HepG2 (cell line): ENCODE measurements at regions not wholly inside any gene's neighbourhood (a gene's known extent, or its start where the extent isn't known, plus 50 kb on each side); places are given as distances from the start of the nearest gene placed in this dataset.

Experiments used
- ATAC-seq: fragments of 200-7000 bp; cut with Tn5 transposase; 3 replicates; pipeline ENCODE4 v1.9.1; 2020; ENCODE audit warnings: mild to moderate bottlenecking, moderate library complexity
- BruUV-seq: library from RNA; stranded (reverse); fragments of 400-500 nt; replicated peaks from 2 replicates; lab custom pipeline; 2021; lab: Mats Ljungman, UMichigan
- CTCF ChIA-PET: fragments of 300-600 bp; formaldehyde crosslinking; extraction: SDS; loops from one replicate; lab custom pipeline; 2021; ENCODE audit warnings: low total read pairs, inconsistent platforms, low intra/inter-chr PET ratio; lab: Yijun Ruan, JAX
- POLR2A ChIA-PET: fragments of 350-600 bp; sonication (Branson Sonifier 250); formaldehyde crosslinking; loops from one replicate; lab custom pipeline; 2020; ENCODE audit warnings: antibody characterized with exemption, inconsistent platforms; lab: Yijun Ruan, JAX
- DNase-seq: peaks from one replicate; pipeline ENCODE4 v3.0.0-alpha.2; 2015; ENCODE audit warnings: low spot score
- FAIRE-seq: peaks from 3 replicates; lab custom pipeline; 2011; peaks lifted over from hg19 to GRCh38; lab: Jason Lieb, UNC
- H2AFZ ChIP-seq: one replicate; pipeline ENCODE4 v1.6.1; 2011; ENCODE audit warnings: low read length, inconsistent platforms
- H3K27ac ChIP-seq: fragments of 300-600 bp; 3 replicates; pipeline ENCODE4 v1.8.0; 2011; ENCODE audit warnings: mixed run types, mild to moderate bottlenecking, mixed read lengths, low read length, inconsistent platforms; ENCODE audit not compliant: insufficient read depth; ENCODE audit errors: extremely low read length
- H3K27me3 ChIP-seq, 2 experiments: fragments of 200-600 bp in 1 of 2; 2 replicates in 1 of 2; 3 replicates in 1 of 2; pipeline versions ENCODE4 v1.6.0 to v1.8.0; 2011; ENCODE audit warnings: low read length in 2 of 2, mild to moderate bottlenecking in 2 of 2, moderate library complexity in 2 of 2, inconsistent platforms in 1 of 2; ENCODE audit not compliant: insufficient read depth in 2 of 2, control insufficient read depth in 1 of 2
- H3K36me3 ChIP-seq, 2 experiments: fragments of 200-600 bp in 1 of 2; replicated peaks in 1 of 2; 2 replicates in 1 of 2; 3 replicates in 1 of 2; pipeline versions ENCODE4 v1.5.1 to v1.8.0; 2011; ENCODE audit warnings: low read length in 2 of 2, inconsistent platforms in 1 of 2; ENCODE audit not compliant: insufficient read depth in 2 of 2, control insufficient read depth in 1 of 2
- H3K4me1 ChIP-seq: 2 replicates; pipeline ENCODE4 v1.5.1; 2012; ENCODE audit warnings: low read length, inconsistent platforms; ENCODE audit not compliant: insufficient read depth
- H3K4me2 ChIP-seq: 2 replicates; pipeline ENCODE4 v1.6.0; 2011; ENCODE audit warnings: low read depth, low read length, inconsistent platforms
- H3K4me3 ChIP-seq, 3 experiments: fragments of 200-600 bp in 1 of 3; sonication (generic), shearing (Covaris generic) in 1 of 3; replicated peaks in 1 of 3; 2 replicates each; pipeline ENCODE4 v1.5.1; 2011 to 2016; ENCODE audit warnings: low read length in 3 of 3, inconsistent platforms in 2 of 3, low read depth in 2 of 3, mild to moderate bottlenecking in 2 of 3, control low read depth in 1 of 3, mixed read lengths in 1 of 3; ENCODE audit not compliant: insufficient read depth in 1 of 3
- H3K79me2 ChIP-seq: one replicate; pipeline ENCODE4 v1.6.1; 2011; ENCODE audit warnings: low read length, inconsistent platforms; ENCODE audit not compliant: insufficient read depth
- H3K9ac ChIP-seq: 2 replicates; pipeline ENCODE4 v1.6.0; 2011; ENCODE audit warnings: mild to moderate bottlenecking, low read depth, low read length, inconsistent platforms; ENCODE audit not compliant: insufficient read depth
- H3K9me3 ChIP-seq: 2 replicates; pipeline ENCODE4 v1.5.1; 2012; ENCODE audit warnings: mild to moderate bottlenecking, low read length
- H4K20me1 ChIP-seq: 2 replicates; pipeline ENCODE4 v1.6.0; 2011; ENCODE audit warnings: inconsistent platforms, mild to moderate bottlenecking, low read length, moderate library complexity; ENCODE audit not compliant: insufficient read depth
- MIXL1 ChIP-seq: IDR thresholded peaks from 2 replicates; pipeline ENCODE4 v1.6.1; 2016
- ZBTB7B ChIP-seq: sonication (generic); formaldehyde crosslinking; IDR thresholded peaks from 2 replicates; pipeline ENCODE4 v1.4.0; 2020; ENCODE audit warnings: missing genetic modification reagents
- ZNF20 ChIP-seq: sonication (generic); formaldehyde crosslinking; IDR thresholded peaks from 2 replicates; pipeline ENCODE4 v1.4.0; 2020; ENCODE audit warnings: mild to moderate bottlenecking, moderate library complexity, missing genetic modification reagents
- WGBS: methylation state at CpG from one replicate; pipeline ENCODE4 v1.1.6; 2017; ENCODE audit warnings: low lambda C conversion rate; 5-methylcytosine and 5-hydroxymethylcytosine counted together
- in situ Hi-C: cut with HindIII; loops from 2 replicates; pipeline ENCODE4 v1.10.0; 2017; ENCODE audit warnings: low pct_unique_long_range_greater_than_20kb; ENCODE audit not compliant: extremely low pct_ligation_motif_present
- intact Hi-C: fragments of 100-400 bp; cut with micrococcal nuclease; formaldehyde crosslinking; loops from one replicate; pipeline ENCODE4 v1.10.0; 2022; ENCODE audit not compliant: unreplicated experiment
- TF ChIP-seq, protein P1 (sequence below): IDR thresholded peaks from 2 replicates; pipeline ENCODE4 v1.6.1; 2016; ENCODE audit warnings: missing biosample characterization, missing genetic modification reagents, low read depth
- TF ChIP-seq, protein P2 (sequence below), 2 experiments: sonication (generic) in 1 of 2; formaldehyde crosslinking in 1 of 2; IDR thresholded peaks; 2 replicates each; pipeline versions ENCODE4 v1.4.0 to v1.6.1; 2016 to 2020; ENCODE audit warnings: borderline replicate concordance in 1 of 2, low read depth in 1 of 2, mild to moderate bottlenecking in 1 of 2, missing genetic modification reagents in 1 of 2
- TF ChIP-seq, protein P3 (sequence below): sonication (generic); formaldehyde crosslinking; IDR thresholded peaks from 2 replicates; pipeline ENCODE4 v1.5.1; 2020; ENCODE audit warnings: mild to moderate bottlenecking, missing genetic modification reagents, borderline replicate concordance

DNA sequence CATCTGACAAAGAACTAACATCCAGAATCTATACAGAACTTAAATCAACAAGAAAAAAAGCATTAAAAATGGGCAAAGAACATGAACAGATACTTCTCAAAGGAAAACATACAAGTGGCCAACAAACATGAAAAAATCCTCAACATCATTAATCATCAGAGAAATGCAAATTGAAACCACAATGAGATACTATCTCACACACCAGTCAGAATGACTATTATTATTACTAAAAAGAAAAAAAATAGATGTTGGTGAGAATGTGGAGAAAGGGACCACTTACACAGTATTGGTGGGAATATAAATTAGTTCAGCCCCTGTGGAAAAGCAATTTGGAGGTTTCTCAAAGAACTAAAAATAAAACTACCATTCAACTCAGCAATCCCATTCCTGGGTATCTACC is 89.1 kb upstream of the ADO start (continued):
- no peak for TF ChIP-seq ZNF20 (CRISPR knock-in tag)
- TF ChIP-seq, protein P1, sequence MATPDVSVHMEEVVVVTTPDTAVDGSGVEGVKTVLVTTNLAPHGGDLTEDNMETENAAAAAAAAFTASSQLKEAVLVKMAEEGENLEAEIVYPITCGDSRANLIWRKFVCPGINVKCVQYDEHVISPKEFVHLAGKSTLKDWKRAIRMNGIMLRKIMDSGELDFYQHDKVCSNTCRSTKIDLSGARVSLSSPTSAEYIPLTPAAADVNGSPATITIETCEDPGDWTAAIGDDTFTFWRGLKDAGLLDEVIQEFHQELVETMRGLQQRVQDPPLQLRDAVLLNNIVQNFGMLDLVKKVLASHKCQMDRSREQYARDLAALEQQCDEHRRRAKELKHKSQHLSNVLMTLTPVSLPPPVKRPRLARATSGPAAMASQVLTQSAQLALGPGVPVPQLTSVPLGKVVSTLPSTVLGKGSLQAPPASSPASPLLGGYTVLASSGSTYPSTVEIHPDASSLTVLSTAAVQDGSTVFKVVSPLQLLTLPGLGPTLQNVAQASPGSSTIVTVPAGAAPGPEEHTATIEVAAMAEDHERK (CRISPR knock-in tag), result no peak
- TF ChIP-seq ZBTB7B (CRISPR knock-in tag), result no peak

DNA sequence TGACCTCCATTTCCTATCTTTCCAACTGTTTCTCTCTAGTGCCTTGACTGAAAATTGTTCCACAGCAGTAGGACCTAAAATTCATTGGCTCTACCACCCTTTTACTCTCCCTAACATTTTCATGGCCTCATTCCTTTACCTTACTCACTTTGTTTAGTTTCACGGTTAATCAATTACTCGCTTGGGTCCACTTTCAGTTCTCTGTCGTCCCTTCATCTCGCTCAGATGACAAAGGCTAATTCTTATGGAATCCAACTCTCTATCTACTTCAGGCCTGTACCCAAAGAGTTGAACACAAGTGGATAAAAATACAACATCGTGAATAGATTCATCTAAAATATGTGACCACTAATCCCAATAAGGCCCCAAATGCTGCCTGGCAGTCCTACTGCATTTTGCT is 85.9 kb upstream of the ADO start:
- intact Hi-C loops, result no loop called here
- under 1% methylated on average over 5 of the region's 5 CpGs for WGBS
- POLR2A ChIA-PET, result no interaction called here
- TF ChIP-seq, protein P2, sequence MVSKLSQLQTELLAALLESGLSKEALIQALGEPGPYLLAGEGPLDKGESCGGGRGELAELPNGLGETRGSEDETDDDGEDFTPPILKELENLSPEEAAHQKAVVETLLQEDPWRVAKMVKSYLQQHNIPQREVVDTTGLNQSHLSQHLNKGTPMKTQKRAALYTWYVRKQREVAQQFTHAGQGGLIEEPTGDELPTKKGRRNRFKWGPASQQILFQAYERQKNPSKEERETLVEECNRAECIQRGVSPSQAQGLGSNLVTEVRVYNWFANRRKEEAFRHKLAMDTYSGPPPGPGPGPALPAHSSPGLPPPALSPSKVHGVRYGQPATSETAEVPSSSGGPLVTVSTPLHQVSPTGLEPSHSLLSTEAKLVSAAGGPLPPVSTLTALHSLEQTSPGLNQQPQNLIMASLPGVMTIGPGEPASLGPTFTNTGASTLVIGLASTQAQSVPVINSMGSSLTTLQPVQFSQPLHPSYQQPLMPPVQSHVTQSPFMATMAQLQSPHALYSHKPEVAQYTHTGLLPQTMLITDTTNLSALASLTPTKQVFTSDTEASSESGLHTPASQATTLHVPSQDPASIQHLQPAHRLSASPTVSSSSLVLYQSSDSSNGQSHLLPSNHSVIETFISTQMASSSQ (IDR thresholded peaks at IDR 0.05; ENCODE audit: low read depth), result 0 out of 2 replicates have a peak, but pooled peaks have one; percentile 43
- TF ChIP-seq, protein P2 (CRISPR knock-in tag; IDR thresholded peaks at IDR 0.05; ENCODE audit: borderline replicate concordance), result peak; percentile 65; the same call in 1 of the 2 replicates
- TF ChIP-seq, protein P3, sequence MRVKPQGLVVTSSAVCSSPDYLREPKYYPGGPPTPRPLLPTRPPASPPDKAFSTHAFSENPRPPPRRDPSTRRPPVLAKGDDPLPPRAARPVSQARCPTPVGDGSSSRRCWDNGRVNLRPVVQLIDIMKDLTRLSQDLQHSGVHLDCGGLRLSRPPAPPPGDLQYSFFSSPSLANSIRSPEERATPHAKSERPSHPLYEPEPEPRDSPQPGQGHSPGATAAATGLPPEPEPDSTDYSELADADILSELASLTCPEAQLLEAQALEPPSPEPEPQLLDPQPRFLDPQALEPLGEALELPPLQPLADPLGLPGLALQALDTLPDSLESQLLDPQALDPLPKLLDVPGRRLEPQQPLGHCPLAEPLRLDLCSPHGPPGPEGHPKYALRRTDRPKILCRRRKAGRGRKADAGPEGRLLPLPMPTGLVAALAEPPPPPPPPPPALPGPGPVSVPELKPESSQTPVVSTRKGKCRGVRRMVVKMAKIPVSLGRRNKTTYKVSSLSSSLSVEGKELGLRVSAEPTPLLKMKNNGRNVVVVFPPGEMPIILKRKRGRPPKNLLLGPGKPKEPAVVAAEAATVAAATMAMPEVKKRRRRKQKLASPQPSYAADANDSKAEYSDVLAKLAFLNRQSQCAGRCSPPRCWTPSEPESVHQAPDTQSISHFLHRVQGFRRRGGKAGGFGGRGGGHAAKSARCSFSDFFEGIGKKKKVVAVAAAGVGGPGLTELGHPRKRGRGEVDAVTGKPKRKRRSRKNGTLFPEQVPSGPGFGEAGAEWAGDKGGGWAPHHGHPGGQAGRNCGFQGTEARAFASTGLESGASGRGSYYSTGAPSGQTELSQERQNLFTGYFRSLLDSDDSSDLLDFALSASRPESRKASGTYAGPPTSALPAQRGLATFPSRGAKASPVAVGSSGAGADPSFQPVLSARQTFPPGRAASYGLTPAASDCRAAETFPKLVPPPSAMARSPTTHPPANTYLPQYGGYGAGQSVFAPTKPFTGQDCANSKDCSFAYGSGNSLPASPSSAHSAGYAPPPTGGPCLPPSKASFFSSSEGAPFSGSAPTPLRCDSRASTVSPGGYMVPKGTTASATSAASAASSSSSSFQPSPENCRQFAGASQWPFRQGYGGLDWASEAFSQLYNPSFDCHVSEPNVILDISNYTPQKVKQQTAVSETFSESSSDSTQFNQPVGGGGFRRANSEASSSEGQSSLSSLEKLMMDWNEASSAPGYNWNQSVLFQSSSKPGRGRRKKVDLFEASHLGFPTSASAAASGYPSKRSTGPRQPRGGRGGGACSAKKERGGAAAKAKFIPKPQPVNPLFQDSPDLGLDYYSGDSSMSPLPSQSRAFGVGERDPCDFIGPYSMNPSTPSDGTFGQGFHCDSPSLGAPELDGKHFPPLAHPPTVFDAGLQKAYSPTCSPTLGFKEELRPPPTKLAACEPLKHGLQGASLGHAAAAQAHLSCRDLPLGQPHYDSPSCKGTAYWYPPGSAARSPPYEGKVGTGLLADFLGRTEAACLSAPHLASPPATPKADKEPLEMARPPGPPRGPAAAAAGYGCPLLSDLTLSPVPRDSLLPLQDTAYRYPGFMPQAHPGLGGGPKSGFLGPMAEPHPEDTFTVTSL (CRISPR knock-in tag), result peak; percentile 41; the same call in 1 of the 2 replicates
- TF ChIP-seq MIXL1, result peak; percentile 43; the same call in 1 of the 2 replicates

More for the DNA sequence above, 85.9 kb upstream of the ADO start:
- Histone ChIP-seq H3K4me2 (peak overlapping the region; percentile 19), H3K4me1 (peaks cover 19% of the 10 kb centered on the region), H3K79me2 (no peaks in the 10 kb centered on the region), H3K27me3 (no peaks in the 10 kb centered on the region), H3K36me3 (no peaks in the 10 kb centered on the region), H4K20me1 (no peaks in the 10 kb centered on the region), H3K4me3 (no peak overlapping the region), H3K9ac (no peak overlapping the region), H2AFZ (no peak overlapping the region), H3K9me3 (no peaks in the 10 kb centered on the region; the same call in 1 of the 2 replicates), H3K27ac (no peak overlapping the region)
- DNase-seq (peak; percentile 53), FAIRE-seq (peak; percentile 60), ATAC-seq (peak; percentile 99)
- in situ Hi-C loops, result no loop called here
- no TSS peak for BruUV-seq
- CTCF ChIA-PET, result no interaction called here
